ENCODE measurements at regions not wholly inside any gene's neighbourhood (a gene's known extent, or its start where the extent isn't known, plus 50 kb on each side); places are given as distances from the start of the nearest gene placed in this dataset.

DNA sequence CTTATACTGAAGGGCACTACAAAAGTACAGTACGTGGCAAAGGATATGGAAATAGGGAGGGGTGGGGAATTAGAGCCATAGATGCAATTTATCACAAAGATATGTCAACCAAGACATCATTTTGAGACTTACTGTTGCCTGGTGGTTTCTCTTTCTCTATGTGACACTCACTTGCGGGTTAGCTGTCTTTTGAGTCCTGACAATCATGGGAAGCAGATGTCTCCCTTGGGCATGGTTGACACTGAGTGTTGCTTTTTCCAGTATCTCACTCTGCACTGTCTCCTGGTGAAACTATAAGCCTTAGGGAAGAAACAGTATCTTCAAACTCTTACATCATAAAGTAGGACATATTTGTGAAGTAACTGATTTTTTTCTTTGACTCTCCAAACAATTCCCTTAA, 383.5 kb upstream of the LCORL start:
- Mint-ChIP-seq H3K36me3 (ENCODE audit: unreplicated experiment) (no peaks in the 10 kb centered on the region), H3K27me3 (ENCODE audit: unreplicated experiment) (no peaks in the 10 kb centered on the region), H3K4me3 (ENCODE audit: unreplicated experiment) (no peak overlapping the region), H3K4me1 (ENCODE audit: low read depth, unreplicated experiment) (peaks cover 2% of the 10 kb centered on the region), H3K9me3 (ENCODE audit: unreplicated experiment) (no peaks in the 10 kb centered on the region), H3K27ac (ENCODE audit: unreplicated experiment) (no peak overlapping the region)
- TF ChIP-seq, protein P1, sequence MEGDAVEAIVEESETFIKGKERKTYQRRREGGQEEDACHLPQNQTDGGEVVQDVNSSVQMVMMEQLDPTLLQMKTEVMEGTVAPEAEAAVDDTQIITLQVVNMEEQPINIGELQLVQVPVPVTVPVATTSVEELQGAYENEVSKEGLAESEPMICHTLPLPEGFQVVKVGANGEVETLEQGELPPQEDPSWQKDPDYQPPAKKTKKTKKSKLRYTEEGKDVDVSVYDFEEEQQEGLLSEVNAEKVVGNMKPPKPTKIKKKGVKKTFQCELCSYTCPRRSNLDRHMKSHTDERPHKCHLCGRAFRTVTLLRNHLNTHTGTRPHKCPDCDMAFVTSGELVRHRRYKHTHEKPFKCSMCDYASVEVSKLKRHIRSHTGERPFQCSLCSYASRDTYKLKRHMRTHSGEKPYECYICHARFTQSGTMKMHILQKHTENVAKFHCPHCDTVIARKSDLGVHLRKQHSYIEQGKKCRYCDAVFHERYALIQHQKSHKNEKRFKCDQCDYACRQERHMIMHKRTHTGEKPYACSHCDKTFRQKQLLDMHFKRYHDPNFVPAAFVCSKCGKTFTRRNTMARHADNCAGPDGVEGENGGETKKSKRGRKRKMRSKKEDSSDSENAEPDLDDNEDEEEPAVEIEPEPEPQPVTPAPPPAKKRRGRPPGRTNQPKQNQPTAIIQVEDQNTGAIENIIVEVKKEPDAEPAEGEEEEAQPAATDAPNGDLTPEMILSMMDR (IDR thresholded peaks at IDR 0.05; ENCODE audit: partially characterized antibody, unreplicated experiment), result no peak
- no peak for DNase-seq

DNA sequence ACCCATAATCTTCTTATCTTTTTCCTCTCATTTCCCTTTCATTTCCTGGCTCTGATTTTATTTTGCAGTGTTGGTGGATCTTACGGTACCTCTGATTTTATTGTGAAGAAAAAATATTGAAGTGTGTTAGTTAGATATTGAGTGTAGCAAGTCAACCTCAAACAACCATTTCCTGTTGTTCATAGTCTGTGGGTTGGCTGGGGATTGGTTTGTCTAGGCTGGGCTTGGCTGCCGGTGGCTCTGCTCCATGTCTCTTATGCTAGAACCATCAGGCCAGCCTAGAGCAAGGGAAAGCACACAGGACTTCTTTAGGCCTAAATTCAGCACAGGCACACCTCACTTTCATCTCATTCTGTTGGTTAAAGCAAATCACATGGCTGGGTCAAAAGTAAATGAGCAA, 383.1 kb upstream of the LCORL start:
- TF ChIP-seq, protein P1 (IDR thresholded peaks at IDR 0.05; ENCODE audit: partially characterized antibody, unreplicated experiment), result no peak
- H3K27ac Mint-ChIP-seq (ENCODE audit: unreplicated experiment), result no peak overlapping the region
- no peaks in the 10 kb centered on the region for H3K36me3 Mint-ChIP-seq (ENCODE audit: unreplicated experiment)
- H3K9me3 Mint-ChIP-seq (ENCODE audit: unreplicated experiment), result no peaks in the 10 kb centered on the region
- H3K4me1 Mint-ChIP-seq (ENCODE audit: low read depth, unreplicated experiment), result peaks cover 2% of the 10 kb centered on the region
- no peak overlapping the region for H3K4me3 Mint-ChIP-seq (ENCODE audit: unreplicated experiment)
- DNase-seq, result no peak
- H3K27me3 Mint-ChIP-seq (ENCODE audit: unreplicated experiment), result no peaks in the 10 kb centered on the region

DNA sequence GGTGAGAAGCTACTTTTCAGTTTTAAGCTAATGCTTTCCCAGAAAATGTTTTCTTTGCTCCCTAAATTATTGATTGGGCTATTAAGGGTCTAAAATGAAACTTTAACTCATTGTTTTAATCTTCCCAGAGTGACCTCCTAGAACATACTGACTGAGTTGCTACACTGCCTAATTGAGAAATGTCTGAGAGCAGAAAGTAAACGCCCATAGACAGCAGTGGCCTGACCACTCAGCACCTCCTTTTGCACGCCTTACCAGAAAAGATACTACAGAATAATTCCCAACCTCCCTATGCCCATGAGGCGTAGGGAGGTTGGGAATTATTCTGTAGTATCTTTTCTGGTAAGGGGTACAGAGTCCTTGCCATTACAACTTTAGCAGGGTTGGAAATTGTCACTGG, 381.8 kb upstream of the LCORL start:
- no peak for DNase-seq
- Mint-ChIP-seq H3K4me3 (ENCODE audit: unreplicated experiment) (no peak overlapping the region), H3K27me3 (ENCODE audit: unreplicated experiment) (no peaks in the 10 kb centered on the region), H3K27ac (ENCODE audit: unreplicated experiment) (no peak overlapping the region), H3K36me3 (ENCODE audit: unreplicated experiment) (no peaks in the 10 kb centered on the region), H3K4me1 (ENCODE audit: low read depth, unreplicated experiment) (peaks cover 6% of the 10 kb centered on the region), H3K9me3 (ENCODE audit: unreplicated experiment) (no peaks in the 10 kb centered on the region)
- TF ChIP-seq, protein P1 (IDR thresholded peaks at IDR 0.05; ENCODE audit: partially characterized antibody, unreplicated experiment), result no peak

DNA sequence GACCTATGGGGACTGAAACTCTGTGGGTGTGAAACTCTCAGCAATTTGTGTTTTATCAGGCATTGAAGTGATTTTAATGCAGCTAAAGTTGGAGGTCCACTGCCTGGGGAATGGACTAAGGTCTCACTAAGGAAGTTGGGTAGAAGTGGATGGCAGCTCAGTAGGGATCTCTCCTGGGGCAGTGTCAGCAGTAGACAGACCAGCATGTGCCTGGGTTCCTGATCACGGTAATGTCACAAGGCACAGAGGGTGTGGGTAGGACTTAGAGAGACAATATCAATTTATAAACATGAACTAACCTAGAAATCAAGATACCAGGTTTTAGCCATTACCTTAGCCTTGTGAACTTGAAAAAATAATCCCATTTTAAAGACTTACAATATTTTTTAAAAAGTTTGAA, 380.3 kb upstream of the LCORL start:
- TF ChIP-seq, protein P1 (IDR thresholded peaks at IDR 0.05; ENCODE audit: partially characterized antibody, unreplicated experiment), result no peak
- no peak for DNase-seq
- no peaks in the 10 kb centered on the region for H3K27me3 Mint-ChIP-seq (ENCODE audit: unreplicated experiment)
- no peaks in the 10 kb centered on the region for H3K36me3 Mint-ChIP-seq (ENCODE audit: unreplicated experiment)
- H3K4me1 Mint-ChIP-seq (ENCODE audit: low read depth, unreplicated experiment), result peaks cover 12% of the 10 kb centered on the region
- H3K4me3 Mint-ChIP-seq (ENCODE audit: unreplicated experiment), result no peak overlapping the region
- no peaks in the 10 kb centered on the region for H3K9me3 Mint-ChIP-seq (ENCODE audit: unreplicated experiment)
- H3K27ac Mint-ChIP-seq (ENCODE audit: unreplicated experiment), result no peak overlapping the region

DNA sequence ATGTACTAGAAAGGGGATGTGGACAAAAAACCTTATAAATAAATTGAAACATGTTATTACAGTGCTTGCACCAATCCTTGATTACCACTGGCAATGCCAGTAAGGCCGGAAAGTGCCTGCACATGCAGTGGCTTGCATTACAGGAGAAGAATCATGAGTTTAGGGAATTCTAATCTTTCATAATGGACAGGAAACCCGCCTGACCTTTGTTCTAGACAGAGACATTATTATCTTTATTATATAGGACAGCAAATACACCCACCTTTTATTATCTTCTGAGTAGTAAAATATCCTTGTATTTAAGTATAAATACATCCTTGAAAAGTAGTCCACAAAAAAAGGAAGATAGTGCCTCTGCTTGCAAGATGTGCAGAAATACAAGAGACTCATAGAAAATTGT, 379.9 kb upstream of the LCORL start:
- Mint-ChIP-seq H3K4me1 (ENCODE audit: low read depth, unreplicated experiment) (peaks cover 12% of the 10 kb centered on the region), H3K36me3 (ENCODE audit: unreplicated experiment) (no peaks in the 10 kb centered on the region), H3K4me3 (ENCODE audit: unreplicated experiment) (no peak overlapping the region), H3K27me3 (ENCODE audit: unreplicated experiment) (no peaks in the 10 kb centered on the region), H3K9me3 (ENCODE audit: unreplicated experiment) (no peaks in the 10 kb centered on the region), H3K27ac (ENCODE audit: unreplicated experiment) (no peak overlapping the region)
- TF ChIP-seq, protein P1 (IDR thresholded peaks at IDR 0.05; ENCODE audit: partially characterized antibody, unreplicated experiment), result no peak
- DNase-seq, result no peak

Measured in glutamatergic neuron (in vitro differentiated cells).